ENCODE measurements at regions not wholly inside any gene's neighbourhood (a gene's known extent, or its start where the extent isn't known, plus 50 kb on each side); places are given as distances from the start of the nearest gene placed in this dataset.
A peak's percentile ranks its signal among the peaks of the same experiment; 100 is the strongest.

DNA sequence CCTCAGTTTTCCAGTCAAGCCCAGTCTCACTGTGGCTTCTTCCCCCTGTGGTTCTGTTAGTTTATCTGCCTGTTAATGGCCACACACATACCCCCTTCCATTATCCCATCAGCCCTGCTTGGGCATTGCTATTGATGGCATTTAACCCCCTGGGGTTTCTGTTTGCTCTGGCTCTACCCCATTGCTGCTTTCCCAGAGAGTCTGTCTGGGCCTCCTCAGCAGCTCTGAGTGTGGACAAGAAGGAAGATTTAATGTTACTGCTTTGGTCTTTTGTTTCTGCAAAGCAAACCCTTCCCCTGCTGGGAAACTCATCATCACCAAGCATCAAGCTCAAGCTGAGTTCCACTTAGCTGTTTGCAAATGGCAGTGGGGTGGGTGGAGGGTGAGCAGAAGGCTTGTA is 162.7 kb downstream of the CCT6B start:
- Histone ChIP-seq H3K4me1 (ENCODE audit: control insufficient read depth, low read depth, low read length) (peaks cover 13% of the 10 kb centered on the region), H3K9ac (ENCODE audit: low read length) (no peak overlapping the region), H3K4me3 (ENCODE audit: low read length) (peak overlapping the region; percentile 18), H3K9me3 (ENCODE audit: control insufficient read depth, low read depth, low read length) (no peaks in the 10 kb centered on the region), H3K27me3 (ENCODE audit: control insufficient read depth, insufficient read depth, low read length) (peaks cover 88% of the 10 kb centered on the region), H3K36me3 (ENCODE audit: control insufficient read depth, low read depth, low read length) (no peaks in the 10 kb centered on the region), H3K27ac (ENCODE audit: low read length) (no peak overlapping the region)

DNA sequence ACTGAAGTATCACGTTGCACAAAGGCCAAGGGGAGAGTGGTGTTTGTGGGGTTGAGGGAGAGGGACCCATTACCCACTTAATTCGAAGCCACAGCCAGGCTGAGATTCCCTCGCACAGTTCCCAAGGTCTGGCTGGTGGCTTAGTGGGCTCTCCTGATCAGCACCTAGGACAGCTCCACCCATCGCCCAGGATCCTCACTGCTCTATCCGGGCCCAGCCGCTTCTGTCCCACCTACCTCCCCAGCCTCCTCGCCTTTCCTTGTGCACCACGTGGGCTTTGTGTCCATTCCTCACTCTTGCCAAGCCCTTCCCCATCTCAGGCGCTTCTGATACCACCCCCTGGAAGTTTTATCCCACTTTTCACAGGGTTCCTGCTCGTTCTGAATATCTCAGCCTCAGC is 163.5 kb downstream of the CCT6B start:
- H3K9ac ChIP-seq (ENCODE audit: low read length), result no peak overlapping the region
- no peak overlapping the region for H3K27ac ChIP-seq (ENCODE audit: low read length)
- peaks cover 13% of the 10 kb centered on the region for H3K4me1 ChIP-seq (ENCODE audit: control insufficient read depth, low read depth, low read length)
- no peak overlapping the region for H3K4me3 ChIP-seq (ENCODE audit: low read length)
- peaks cover 87% of the 10 kb centered on the region for H3K27me3 ChIP-seq (ENCODE audit: control insufficient read depth, insufficient read depth, low read length)
- H3K36me3 ChIP-seq (ENCODE audit: control insufficient read depth, low read depth, low read length), result no peaks in the 10 kb centered on the region
- no peaks in the 10 kb centered on the region for H3K9me3 ChIP-seq (ENCODE audit: control insufficient read depth, low read depth, low read length)

DNA sequence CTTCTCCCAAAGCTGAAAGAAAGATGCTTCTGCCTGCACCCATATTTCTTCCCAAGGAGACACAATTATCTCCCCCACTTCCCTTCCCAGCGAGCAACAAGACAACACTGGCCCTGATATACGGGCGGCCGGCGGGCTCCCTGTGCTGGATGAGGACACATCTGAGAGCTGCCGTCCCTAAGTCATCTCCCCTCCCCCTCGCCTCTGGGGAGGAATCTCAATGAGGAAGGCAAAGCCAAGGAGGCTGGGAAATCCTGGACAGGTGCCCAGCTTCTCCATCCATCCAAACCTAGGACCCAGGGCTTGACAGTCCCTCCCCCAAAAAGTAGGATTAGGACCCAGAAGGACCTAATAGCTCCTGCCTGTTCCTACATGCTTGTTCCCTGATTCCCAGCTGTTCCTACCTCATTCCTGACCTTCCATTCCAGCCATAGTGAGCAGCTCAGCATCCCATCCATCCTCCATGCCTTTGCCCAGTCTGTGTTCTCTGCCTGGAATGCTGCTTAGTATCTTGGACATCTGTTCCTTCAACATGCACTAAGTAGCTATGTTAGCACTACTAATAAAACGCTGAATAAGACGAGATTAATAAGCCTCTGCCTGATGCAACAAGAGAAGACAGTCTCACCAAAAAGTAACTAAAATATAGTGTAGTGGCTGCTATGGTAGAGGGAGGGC is 167.9 kb downstream of the CCT6B start:
- H3K36me3 ChIP-seq (ENCODE audit: control insufficient read depth, low read depth, low read length), result no peaks in the 10 kb centered on the region
- H3K9me3 ChIP-seq (ENCODE audit: control insufficient read depth, low read depth, low read length), result no peaks in the 10 kb centered on the region
- H3K4me3 ChIP-seq (ENCODE audit: low read length), result no peak overlapping the region
- peaks cover 4% of the 10 kb centered on the region for H3K4me1 ChIP-seq (ENCODE audit: control insufficient read depth, low read depth, low read length)
- no peak overlapping the region for H3K9ac ChIP-seq (ENCODE audit: low read length)
- H3K27me3 ChIP-seq (ENCODE audit: control insufficient read depth, insufficient read depth, low read length), result peaks cover 49% of the 10 kb centered on the region
- H3K27ac ChIP-seq (ENCODE audit: low read length), result no peak overlapping the region

- no peak overlapping the region for H3K9ac ChIP-seq (ENCODE audit: low read length)
- H3K36me3 ChIP-seq (ENCODE audit: control insufficient read depth, low read depth, low read length), result no peaks in the 10 kb centered on the region
- peaks cover 7% of the 10 kb centered on the region for H3K27me3 ChIP-seq (ENCODE audit: control insufficient read depth, insufficient read depth, low read length)
- H3K4me1 ChIP-seq (ENCODE audit: control insufficient read depth, low read depth, low read length), result no peaks in the 10 kb centered on the region
- no peak overlapping the region for H3K27ac ChIP-seq (ENCODE audit: low read length)
- H3K4me3 ChIP-seq (ENCODE audit: low read length), result no peak overlapping the region
- no peaks in the 10 kb centered on the region for H3K9me3 ChIP-seq (ENCODE audit: control insufficient read depth, low read depth, low read length)
These were observed 172.6 kb downstream of the CCT6B start for GRCh38 chr17:34788696-34789095.

DNA sequence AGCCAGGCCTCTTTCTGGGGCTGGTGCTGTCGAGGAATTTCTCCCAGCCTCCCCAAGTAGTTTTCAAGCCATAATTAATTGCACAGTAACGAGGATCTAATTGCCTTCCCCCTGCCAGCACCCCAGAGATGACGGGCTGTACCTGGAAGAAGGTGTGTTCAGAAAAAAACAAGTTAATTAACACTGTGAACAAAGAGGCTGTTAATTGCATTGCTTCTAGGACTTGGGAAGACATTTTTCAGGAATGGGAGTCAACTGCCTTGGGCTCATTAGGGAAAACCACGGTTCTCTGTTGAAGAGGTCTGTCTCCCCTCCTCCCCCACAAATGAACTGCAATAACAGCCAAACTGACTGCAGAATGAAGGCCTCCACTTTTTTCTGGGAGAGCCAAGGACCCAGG is 176.7 kb downstream of the CCT6B start:
- no peak overlapping the region for H3K4me3 ChIP-seq (ENCODE audit: low read length)
- H3K27ac ChIP-seq (ENCODE audit: low read length), result no peak overlapping the region
- H3K9me3 ChIP-seq (ENCODE audit: control insufficient read depth, low read depth, low read length), result no peaks in the 10 kb centered on the region
- no peaks in the 10 kb centered on the region for H3K36me3 ChIP-seq (ENCODE audit: control insufficient read depth, low read depth, low read length)
- H3K27me3 ChIP-seq (ENCODE audit: control insufficient read depth, insufficient read depth, low read length), result no peaks in the 10 kb centered on the region
- H3K4me1 ChIP-seq (ENCODE audit: control insufficient read depth, low read depth, low read length), result no peaks in the 10 kb centered on the region
- H3K9ac ChIP-seq (ENCODE audit: low read length), result no peak overlapping the region

GRCh38 chr17:34782271-34782670 is 179.0 kb downstream of the CCT6B start:
- no peaks in the 10 kb centered on the region for H3K36me3 ChIP-seq (ENCODE audit: control insufficient read depth, low read depth, low read length)

DNA sequence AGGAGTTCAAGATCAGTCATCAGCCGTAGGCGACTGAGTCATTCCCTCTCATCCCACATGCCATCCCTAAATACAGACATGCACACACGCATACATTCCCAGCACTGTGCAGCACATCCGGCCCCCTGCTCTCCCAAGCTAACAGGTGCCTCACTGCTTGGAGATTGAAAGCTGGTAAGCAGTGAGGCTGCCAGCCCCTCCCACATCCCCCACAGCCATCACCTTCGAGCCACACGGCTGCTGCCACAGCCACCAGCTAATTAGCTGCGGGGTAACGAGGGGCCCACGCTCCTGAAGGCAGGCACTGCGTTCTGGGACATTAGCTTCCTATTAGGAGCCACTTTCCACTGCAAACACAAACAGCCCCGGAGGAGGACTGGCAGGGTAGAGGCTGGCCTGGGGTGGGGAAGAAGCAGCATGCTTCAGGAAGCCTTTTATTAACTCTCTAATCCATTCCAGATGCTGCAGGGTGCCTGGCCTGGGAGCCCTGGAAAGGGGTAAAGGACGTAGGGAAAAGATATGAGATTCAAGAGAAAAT is 179.6 kb downstream of the CCT6B start:
- no peak overlapping the region for H3K4me3 ChIP-seq (ENCODE audit: low read length)
- no peaks in the 10 kb centered on the region for H3K4me1 ChIP-seq (ENCODE audit: control insufficient read depth, low read depth, low read length)
- H3K27me3 ChIP-seq (ENCODE audit: control insufficient read depth, insufficient read depth, low read length), result no peaks in the 10 kb centered on the region
- no peaks in the 10 kb centered on the region for H3K9me3 ChIP-seq (ENCODE audit: control insufficient read depth, low read depth, low read length)
- H3K27ac ChIP-seq (ENCODE audit: low read length), result no peak overlapping the region
- H3K36me3 ChIP-seq (ENCODE audit: control insufficient read depth, low read depth, low read length), result no peaks in the 10 kb centered on the region
- H3K9ac ChIP-seq (ENCODE audit: low read length), result no peak overlapping the region

More at GRCh38 chr17:34782271-34782670, 179.0 kb downstream of the CCT6B start:
- Histone ChIP-seq H3K27ac (ENCODE audit: low read length) (no peak overlapping the region), H3K9me3 (ENCODE audit: control insufficient read depth, low read depth, low read length) (no peaks in the 10 kb centered on the region), H3K4me3 (ENCODE audit: low read length) (no peak overlapping the region), H3K4me1 (ENCODE audit: control insufficient read depth, low read depth, low read length) (no peaks in the 10 kb centered on the region), H3K27me3 (ENCODE audit: control insufficient read depth, insufficient read depth, low read length) (no peaks in the 10 kb centered on the region), H3K9ac (ENCODE audit: low read length) (no peak overlapping the region)

- Histone ChIP-seq H3K27me3 (ENCODE audit: control insufficient read depth, insufficient read depth, low read length) (no peaks in the 10 kb centered on the region), H3K9ac (ENCODE audit: low read length) (no peak overlapping the region), H3K36me3 (ENCODE audit: control insufficient read depth, low read depth, low read length) (no peaks in the 10 kb centered on the region), H3K4me3 (ENCODE audit: low read length) (no peak overlapping the region), H3K9me3 (ENCODE audit: control insufficient read depth, low read depth, low read length) (no peaks in the 10 kb centered on the region), H3K27ac (ENCODE audit: low read length) (no peak overlapping the region), H3K4me1 (ENCODE audit: control insufficient read depth, low read depth, low read length) (no peaks in the 10 kb centered on the region)
These were observed 180.2 kb downstream of the CCT6B start for GRCh38 chr17:34781071-34781470.

DNA sequence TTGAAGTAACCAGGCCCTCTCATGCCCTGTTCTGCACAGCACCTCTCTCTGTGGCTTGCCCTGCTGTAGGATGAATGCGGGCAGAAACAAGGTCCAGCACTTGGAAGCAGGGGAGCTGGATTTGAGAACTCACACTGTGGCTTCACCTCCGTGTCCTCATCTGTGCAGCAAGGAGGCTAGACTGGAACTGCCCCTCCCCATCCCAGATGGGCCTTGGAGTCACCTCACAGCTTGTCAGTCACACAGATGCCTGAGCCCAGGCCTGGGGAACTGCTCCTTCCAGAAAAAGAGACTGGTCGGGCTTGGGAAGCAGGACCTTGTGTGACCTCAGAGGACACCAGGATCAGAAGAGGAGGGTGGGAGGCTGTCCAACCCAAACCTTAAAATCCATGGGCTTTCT is 180.8 kb downstream of the CCT6B start:
- Histone ChIP-seq H3K27ac (ENCODE audit: low read length) (no peak overlapping the region), H3K9me3 (ENCODE audit: control insufficient read depth, low read depth, low read length) (no peaks in the 10 kb centered on the region), H3K27me3 (ENCODE audit: control insufficient read depth, insufficient read depth, low read length) (no peaks in the 10 kb centered on the region), H3K4me1 (ENCODE audit: control insufficient read depth, low read depth, low read length) (no peaks in the 10 kb centered on the region), H3K36me3 (ENCODE audit: control insufficient read depth, low read depth, low read length) (no peaks in the 10 kb centered on the region), H3K9ac (ENCODE audit: low read length) (no peak overlapping the region), H3K4me3 (ENCODE audit: low read length) (no peak overlapping the region)

- Histone ChIP-seq H3K9ac (ENCODE audit: low read length) (no peak overlapping the region), H3K27ac (ENCODE audit: low read length) (no peak overlapping the region), H3K36me3 (ENCODE audit: control insufficient read depth, low read depth, low read length) (no peaks in the 10 kb centered on the region), H3K27me3 (ENCODE audit: control insufficient read depth, insufficient read depth, low read length) (no peaks in the 10 kb centered on the region), H3K4me3 (ENCODE audit: low read length) (no peak overlapping the region), H3K4me1 (ENCODE audit: control insufficient read depth, low read depth, low read length) (no peaks in the 10 kb centered on the region), H3K9me3 (ENCODE audit: control insufficient read depth, low read depth, low read length) (no peaks in the 10 kb centered on the region)
These were observed 184.5 kb downstream of the CCT6B start for GRCh38 chr17:34776456-34777443.

DNA sequence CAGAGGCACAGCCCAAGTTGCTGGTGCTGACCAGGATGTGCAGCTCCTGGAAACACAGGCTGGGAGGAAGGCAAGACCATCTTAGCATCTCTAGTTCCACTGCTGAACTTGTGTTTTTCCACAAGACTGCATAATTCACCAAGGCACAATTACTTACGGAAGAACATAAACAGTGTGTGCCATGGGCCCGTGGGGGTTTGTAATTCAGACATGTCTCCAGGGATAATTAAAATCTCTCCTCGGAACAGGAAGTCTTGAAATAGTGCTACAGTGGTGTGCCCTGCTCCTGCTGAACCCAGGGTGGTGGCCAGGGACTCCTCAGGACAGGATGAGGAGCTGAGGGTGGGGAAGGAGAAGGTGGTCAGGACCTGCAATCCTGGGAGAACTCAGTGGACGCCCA is 188.2 kb downstream of the CCT6B start:
- no peak overlapping the region for H3K4me3 ChIP-seq (ENCODE audit: low read length)
- H3K36me3 ChIP-seq (ENCODE audit: control insufficient read depth, low read depth, low read length), result no peaks in the 10 kb centered on the region
- H3K9me3 ChIP-seq (ENCODE audit: control insufficient read depth, low read depth, low read length), result no peaks in the 10 kb centered on the region
- no peaks in the 10 kb centered on the region for H3K4me1 ChIP-seq (ENCODE audit: control insufficient read depth, low read depth, low read length)
- H3K9ac ChIP-seq (ENCODE audit: low read length), result no peak overlapping the region
- no peak overlapping the region for H3K27ac ChIP-seq (ENCODE audit: low read length)
- no peaks in the 10 kb centered on the region for H3K27me3 ChIP-seq (ENCODE audit: control insufficient read depth, insufficient read depth, low read length)
